ENCODE measurements at regions not wholly inside any gene's neighbourhood (a gene's known extent, or its start where the extent isn't known, plus 50 kb on each side); places are given as distances from the start of the nearest gene placed in this dataset.
"Not testable (repeated sequence)": the region's sequence is repeated elsewhere in the genome, so short reads cannot be mapped to it uniquely, and the experiment has no call there.

- no peak for DNase-seq (ENCODE audit: low read depth, low spot score)
These were observed 105.4 kb upstream of the TLK1 start for GRCh38 chr2:171266102-171266501.

GRCh38 chr2:171261529-171261928, 100.8 kb upstream of the TLK1 start:
- not testable (repeated sequence) for DNase-seq (ENCODE audit: low read depth, low spot score)

GRCh38 chr2:171260471-171261424, 100.1 kb upstream of the TLK1 start:
- no peak for DNase-seq (ENCODE audit: low read depth, low spot score)

GRCh38 chr2:171254666-171255065, 94.0 kb upstream of the TLK1 start:
- no peak for DNase-seq (ENCODE audit: low read depth, low spot score)

GRCh38 chr2:171253900-171254650, 93.4 kb upstream of the TLK1 start:
- no peak for DNase-seq (ENCODE audit: low read depth, low spot score)

- DNase-seq (ENCODE audit: low read depth, low spot score): no peak
These were observed 92.6 kb upstream of the TLK1 start for GRCh38 chr2:171253279-171253678.

- DNase-seq (ENCODE audit: low read depth, low spot score): no peak
These were observed 89.0 kb upstream of the TLK1 start for GRCh38 chr2:171249689-171250088.

GRCh38 chr2:171247741-171248662, 87.3 kb upstream of the TLK1 start:
- DNase-seq (ENCODE audit: low read depth, low spot score): peak; percentile 2

- DNase-seq (ENCODE audit: low read depth, low spot score): no peak
These were observed 84.5 kb upstream of the TLK1 start for GRCh38 chr2:171244970-171245782.

GRCh38 chr2:171244466-171244969, 83.8 kb upstream of the TLK1 start:
- no peak for DNase-seq (ENCODE audit: low read depth, low spot score)

- DNase-seq (ENCODE audit: low read depth, low spot score): no peak
These were observed 81.1 kb upstream of the TLK1 start for GRCh38 chr2:171241771-171242170.

- DNase-seq (ENCODE audit: low read depth, low spot score): no peak
These were observed 78.3 kb upstream of the TLK1 start for GRCh38 chr2:171238946-171239345.

GRCh38 chr2:171237751-171238505, 77.2 kb upstream of the TLK1 start:
- DNase-seq (ENCODE audit: low read depth, low spot score): no peak

- no peak for DNase-seq (ENCODE audit: low read depth, low spot score)
These were observed 74.7 kb upstream of the TLK1 start for GRCh38 chr2:171235262-171235881.

- no peak for DNase-seq (ENCODE audit: low read depth, low spot score)
These were observed 69.5 kb upstream of the TLK1 start for GRCh38 chr2:171230176-171230575.

GRCh38 chr2:171228826-171229225, 68.1 kb upstream of the TLK1 start:
- no peak for DNase-seq (ENCODE audit: low read depth, low spot score)

- DNase-seq (ENCODE audit: low read depth, low spot score): no peak
These were observed 66.5 kb upstream of the TLK1 start for GRCh38 chr2:171227066-171227782.

GRCh38 chr2:171226461-171226860, 65.8 kb upstream of the TLK1 start:
- no peak for DNase-seq (ENCODE audit: low read depth, low spot score)

- DNase-seq (ENCODE audit: low read depth, low spot score): no peak
These were observed 65.3 kb upstream of the TLK1 start for GRCh38 chr2:171225989-171226388.

Data from activated CD4-positive, CD25-positive, alpha-beta regulatory T cell treated with anti-CD3 and anti-CD28 coated beads, Interleukin-2, amount 50 U/mL, for 16 hours (primary cell).